RKO (cell line): ENCODE measurements at regions not wholly inside any gene's neighbourhood (a gene's known extent, or its start where the extent isn't known, plus 50 kb on each side); places are given as distances from the start of the nearest gene placed in this dataset.
"Not testable (repeated sequence)": the region's sequence is repeated elsewhere in the genome, so short reads cannot be mapped to it uniquely, and the experiment has no call there.

Experiments
- DNase-seq: peaks from one replicate; pipeline ENCODE4 v3.0.0-alpha.2; 2016; ENCODE audit warnings: low spot score

- no peak for DNase-seq
These were observed 284.5 kb upstream of the POU5F2 start for GRCh38 chr5:94025788-94026473.

GRCh38 chr5:94024620-94025019, 283.2 kb upstream of the POU5F2 start:
- DNase-seq: no peak

- no peak for DNase-seq
These were observed 282.7 kb upstream of the POU5F2 start for GRCh38 chr5:94024101-94024500.

- peak; percentile 55 for DNase-seq
These were observed 279.8 kb upstream of the POU5F2 start for GRCh38 chr5:94021246-94021645.

- peak; percentile 30 for DNase-seq
These were observed 276.2 kb upstream of the POU5F2 start for GRCh38 chr5:94017579-94017978.

- DNase-seq: peak; percentile 7
These were observed 269.4 kb upstream of the POU5F2 start for GRCh38 chr5:94010814-94011213.

- DNase-seq: no peak
These were observed 267.8 kb upstream of the POU5F2 start for GRCh38 chr5:94009161-94009560.

GRCh38 chr5:93998951-93999455, 257.6 kb upstream of the POU5F2 start:
- no peak for DNase-seq

GRCh38 chr5:93997562-93997961, 256.2 kb upstream of the POU5F2 start:
- DNase-seq: no peak

GRCh38 chr5:93995126-93995621, 253.8 kb upstream of the POU5F2 start:
- DNase-seq: no peak

GRCh38 chr5:93993161-93993560, 251.8 kb upstream of the POU5F2 start:
- no peak for DNase-seq

GRCh38 chr5:93990504-93991070, 249.2 kb upstream of the POU5F2 start:
- no peak for DNase-seq

GRCh38 chr5:93985940-93986570, 244.7 kb upstream of the POU5F2 start:
- not testable (repeated sequence) for DNase-seq

GRCh38 chr5:93978222-93978621, 236.8 kb upstream of the POU5F2 start:
- DNase-seq: no peak

GRCh38 chr5:93967923-93968322, 226.5 kb upstream of the POU5F2 start:
- no peak for DNase-seq

- DNase-seq: no peak
These were observed 223.0 kb upstream of the POU5F2 start for GRCh38 chr5:93964421-93964820.

GRCh38 chr5:93960042-93960441, 218.6 kb upstream of the POU5F2 start:
- no peak for DNase-seq

GRCh38 chr5:93956006-93956405, 214.6 kb upstream of the POU5F2 start:
- no peak for DNase-seq

GRCh38 chr5:93954421-93955069, 213.1 kb upstream of the POU5F2 start:
- DNase-seq: no peak

- no peak for DNase-seq
These were observed 212.0 kb upstream of the POU5F2 start for GRCh38 chr5:93953442-93953841.

GRCh38 chr5:93941897-93942296, 200.5 kb upstream of the POU5F2 start:
- DNase-seq: no peak

GRCh38 chr5:93933269-93933668, 191.9 kb upstream of the POU5F2 start:
- not testable (repeated sequence) for DNase-seq

GRCh38 chr5:93930098-93930497, 188.7 kb upstream of the POU5F2 start:
- DNase-seq: no peak
